KBM-7 (cell line): ENCODE measurements at regions not wholly inside any gene's neighbourhood (a gene's known extent, or its start where the extent isn't known, plus 50 kb on each side); places are given as distances from the start of the nearest gene placed in this dataset.

ENCODE experiments used
- DNase-seq: peaks from one replicate; pipeline ENCODE4 v3.0.0-alpha.2; 2015
- in situ Hi-C: fragments of 300-500 bp; cut with MboI; formaldehyde crosslinking; loops from 2 replicates; pipeline ENCODE4 v1.14.3; 2020; ENCODE audit warnings: low sequenced_read_pairs, low pct_unique_long_range_greater_than_20kb, mixed read lengths

DNA sequence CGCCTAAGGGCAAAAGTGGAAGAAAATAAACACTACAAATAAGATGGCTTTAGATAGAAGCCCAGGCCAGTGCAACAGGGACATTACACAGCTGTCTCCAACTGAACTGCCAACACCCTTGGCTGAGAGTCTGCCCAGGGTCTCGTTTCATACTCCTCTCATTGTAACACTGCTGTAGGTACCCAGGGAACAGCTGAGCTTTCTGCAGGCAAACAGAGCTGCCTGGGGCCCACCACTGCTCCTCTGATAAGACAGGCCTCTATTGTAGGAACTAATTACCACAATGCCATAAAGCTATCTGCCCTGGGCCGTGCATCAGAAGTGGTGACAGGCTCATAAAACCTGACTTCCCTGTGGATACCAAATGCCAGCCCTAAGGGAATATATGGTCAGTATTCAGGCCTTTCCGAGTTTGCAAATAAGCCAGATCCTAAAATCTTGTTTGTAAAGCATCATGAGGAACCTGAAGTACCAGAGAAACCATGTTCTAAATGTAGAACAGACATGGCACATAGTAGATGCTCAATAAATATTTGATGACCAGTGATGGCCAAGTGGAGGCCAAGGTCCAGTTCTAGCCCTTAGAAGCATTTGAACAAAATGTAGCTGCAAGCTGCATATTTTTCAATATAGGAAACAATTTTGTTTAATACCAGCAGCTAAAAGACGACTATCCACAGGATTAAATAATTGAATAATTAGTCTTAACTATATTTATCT, 84.3 kb upstream of the NEO1 start:
- DNase-seq: no peak
- in situ Hi-C loops: no loop called here

DNA sequence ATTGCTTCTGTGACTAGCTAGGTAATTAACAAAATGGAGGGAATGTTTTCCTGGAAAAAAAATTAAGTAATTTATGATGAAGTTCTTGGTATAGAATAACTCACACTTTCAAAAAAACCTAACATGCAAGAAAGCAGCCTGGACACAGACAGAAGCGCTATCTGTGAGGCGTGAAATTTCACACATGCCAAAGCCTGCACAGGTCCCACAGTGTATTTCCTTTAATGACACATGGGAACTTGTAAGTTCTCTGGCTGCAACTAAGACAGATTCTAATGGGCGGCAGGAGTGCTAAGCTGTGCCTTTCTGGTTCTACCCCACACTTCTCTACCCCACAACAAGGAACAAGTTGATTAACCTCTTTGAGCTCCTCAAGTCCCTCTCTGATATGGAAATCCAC, 84.9 kb upstream of the NEO1 start:
- DNase-seq: peak; percentile 10
- in situ Hi-C loops: no loop called here

- in situ Hi-C loops: no loop called here
- DNase-seq: no peak
These were observed 85.6 kb upstream of the NEO1 start for GRCh38 chr15:72966641-72967040.

GRCh38 chr15:72965671-72966070, 86.6 kb upstream of the NEO1 start:
- in situ Hi-C loops: no loop called here
- no peak for DNase-seq

GRCh38 chr15:72964542-72964941, 87.7 kb upstream of the NEO1 start:
- DNase-seq: no peak
- in situ Hi-C loops: no loop called here

DNA sequence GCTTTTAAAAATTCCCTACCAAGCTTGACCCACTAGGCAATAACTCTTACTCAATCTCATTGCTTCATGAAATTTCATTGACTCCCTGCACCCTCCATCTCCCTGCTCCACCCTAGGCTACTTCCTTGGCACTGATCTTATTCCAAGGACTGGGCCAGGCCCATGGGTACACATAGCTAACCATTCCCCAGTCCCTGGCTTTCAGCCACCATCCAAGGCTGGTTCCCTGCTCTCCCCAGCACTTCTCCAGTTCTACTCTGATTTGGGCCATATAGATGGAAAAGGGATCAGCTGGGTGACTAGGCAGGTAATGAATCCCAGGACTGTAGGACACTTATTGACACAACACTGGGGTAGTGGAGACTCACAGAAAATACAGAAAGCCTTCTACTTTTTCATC, 88.1 kb upstream of the NEO1 start:
- in situ Hi-C loops: no loop called here
- no peak for DNase-seq

DNA sequence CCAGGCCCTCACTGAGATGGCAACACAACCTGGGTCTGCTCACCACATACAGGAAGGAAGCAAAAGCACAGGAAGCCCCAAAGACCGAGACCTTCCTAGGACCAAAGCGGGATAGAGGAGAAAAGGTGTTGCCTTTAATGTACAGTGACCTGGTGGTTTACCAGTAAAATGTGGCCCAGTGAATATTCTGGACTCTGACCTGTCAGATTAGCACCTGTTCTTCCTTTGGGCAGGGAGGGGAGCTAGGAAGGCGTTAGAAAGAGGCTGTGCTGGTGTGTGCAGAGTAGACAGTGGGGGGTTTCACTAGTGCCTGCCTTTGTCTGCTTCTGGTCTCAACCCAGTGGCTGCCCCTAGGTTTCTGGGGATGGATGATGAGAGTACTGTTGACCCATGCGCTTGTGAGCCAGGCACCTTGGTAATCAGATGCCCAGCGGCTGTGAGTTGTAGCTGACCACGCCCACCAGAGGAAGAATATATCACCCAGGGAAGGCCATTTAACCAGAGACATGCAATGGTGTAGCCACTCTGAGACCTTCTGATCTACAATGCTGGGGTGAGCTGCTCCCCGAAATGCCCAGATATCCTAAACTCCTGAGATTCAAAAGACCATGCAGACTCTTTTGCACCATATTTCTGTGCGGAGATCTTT, 90.1 kb upstream of the NEO1 start:
- DNase-seq: no peak
- in situ Hi-C loops: no loop called here

DNA sequence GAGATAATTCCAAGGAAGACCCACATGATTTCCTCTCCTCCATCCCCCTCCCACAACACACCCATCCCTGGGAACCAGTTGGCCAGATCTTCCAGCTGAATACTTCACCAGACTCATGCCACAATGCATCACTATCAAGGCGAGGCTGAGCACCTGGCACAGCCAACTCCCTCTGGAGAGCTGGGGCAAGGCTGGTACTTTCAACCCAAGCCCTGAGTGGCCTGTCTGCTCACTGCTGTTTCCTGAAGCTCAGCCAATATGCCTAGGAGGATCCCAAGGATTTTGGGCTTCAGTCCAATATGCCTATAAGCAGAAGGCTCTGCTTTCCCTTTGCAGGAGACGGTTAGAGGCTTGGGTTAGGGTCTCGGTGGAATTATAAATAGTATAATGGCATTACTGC, 90.9 kb upstream of the NEO1 start:
- in situ Hi-C loops: no loop called here
- DNase-seq: no peak

DNA sequence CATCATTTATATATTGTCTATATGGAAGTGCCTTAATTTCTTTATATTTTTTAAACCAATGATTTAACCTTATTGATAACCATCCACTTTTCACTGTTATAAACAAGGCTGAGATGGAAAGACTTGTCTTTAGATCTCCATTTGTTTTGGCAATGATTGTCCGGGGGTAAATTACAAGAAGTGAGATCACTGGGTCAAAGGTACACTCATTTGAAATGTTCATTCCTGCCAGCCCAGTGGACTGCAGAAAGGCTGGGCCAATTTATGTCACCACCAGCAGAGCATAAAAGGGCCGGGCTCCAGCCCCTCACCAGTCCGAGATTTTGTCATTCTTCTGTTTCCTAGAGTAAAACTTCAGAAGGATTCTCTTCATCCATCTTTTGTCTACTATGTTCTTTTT, 93.6 kb upstream of the NEO1 start:
- in situ Hi-C loops: no loop called here
- no peak for DNase-seq

- in situ Hi-C loops: no loop called here
- DNase-seq: no peak
These were observed 99.0 kb upstream of the NEO1 start for GRCh38 chr15:72953306-72953705.

- in situ Hi-C loops: no loop called here
- no peak for DNase-seq
These were observed 100.1 kb upstream of the NEO1 start for GRCh38 chr15:72952151-72952550.

GRCh38 chr15:72948662-72949061, 103.6 kb upstream of the NEO1 start:
- no peak for DNase-seq
- in situ Hi-C loops: no loop called here

- in situ Hi-C loops: no loop called here
- no peak for DNase-seq
These were observed 104.6 kb upstream of the NEO1 start for GRCh38 chr15:72947709-72948108.

- in situ Hi-C loops: no loop called here
- DNase-seq: no peak
These were observed 107.7 kb upstream of the NEO1 start for GRCh38 chr15:72944565-72944964.

DNA sequence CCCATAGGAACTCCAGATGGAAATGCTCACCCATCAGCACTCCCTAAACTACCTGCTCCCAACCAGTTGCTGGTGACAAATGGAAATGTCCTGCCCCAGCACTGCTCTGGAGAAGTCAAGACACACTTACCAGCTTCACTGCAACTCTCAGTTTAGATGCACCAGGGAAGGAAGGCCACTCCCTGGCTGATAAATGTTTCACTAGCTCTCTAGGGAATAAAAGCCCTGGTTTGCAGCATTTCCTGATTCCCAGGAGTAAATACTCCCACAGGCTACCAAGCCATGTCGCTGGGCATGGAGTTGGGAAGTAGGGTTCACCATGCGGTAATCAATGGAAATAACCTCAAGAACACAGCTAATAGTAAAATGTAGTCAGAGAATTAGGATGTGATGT, 112.0 kb upstream of the NEO1 start:
- in situ Hi-C loops: no loop called here
- DNase-seq: no peak

- DNase-seq: no peak
- in situ Hi-C loops: no loop called here
These were observed 112.6 kb upstream of the NEO1 start for GRCh38 chr15:72939514-72940228.

- in situ Hi-C loops: no loop called here
- no peak for DNase-seq
These were observed 115.3 kb upstream of the NEO1 start for GRCh38 chr15:72936691-72937679.

DNA sequence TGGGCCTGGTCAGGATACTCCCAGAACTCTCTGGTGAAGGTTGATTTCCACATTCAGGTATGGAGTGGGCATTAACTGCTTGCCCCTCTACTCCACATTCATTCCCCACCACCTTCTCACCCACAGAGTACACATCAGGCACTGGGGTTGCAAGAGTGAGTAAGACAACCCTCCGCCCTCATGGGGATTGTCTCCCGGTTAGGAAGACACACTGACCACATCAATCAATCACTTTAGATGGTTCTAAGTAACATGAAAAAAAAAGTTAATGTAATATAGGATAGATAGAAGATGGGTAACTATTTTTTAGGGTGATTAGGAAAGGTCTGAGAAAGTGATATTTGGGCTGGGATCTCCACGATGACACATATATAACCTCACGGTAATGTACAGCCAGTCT, 116.0 kb upstream of the NEO1 start:
- DNase-seq: no peak
- in situ Hi-C loops: no loop called here

- in situ Hi-C loops: no loop called here
- DNase-seq: no peak
These were observed 116.7 kb upstream of the NEO1 start for GRCh38 chr15:72935521-72935920.
